ENCODE measurements at regions not wholly inside any gene's neighbourhood (a gene's known extent, or its start where the extent isn't known, plus 50 kb on each side); places are given as distances from the start of the nearest gene placed in this dataset.

DNA sequence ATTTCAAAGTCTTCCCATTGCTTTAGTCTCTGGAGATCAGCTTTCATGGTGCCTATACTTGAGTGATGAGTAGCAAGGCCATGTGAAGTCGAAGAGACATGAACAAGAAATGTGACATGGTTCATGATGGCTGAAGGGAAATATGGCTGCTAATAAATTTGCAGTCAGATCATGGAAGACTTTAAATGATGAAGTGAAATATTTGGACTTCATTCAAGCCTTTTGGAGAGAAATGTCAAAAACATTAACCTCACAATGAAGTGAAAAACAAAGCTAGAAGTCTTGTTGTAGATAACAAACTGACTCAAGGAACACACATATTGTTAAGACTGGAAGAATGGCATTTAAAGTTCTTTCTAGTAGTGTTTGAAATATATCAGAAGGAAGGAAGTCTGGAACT lies 120.3 kb upstream of the CCDC54 start:
- Histone ChIP-seq H3K9me2 (replicated peaks; ENCODE audit: insufficient read depth) (no peaks in the 10 kb centered on the region), H3K27me3 (no peaks in the 10 kb centered on the region), H3K9me3 (ENCODE audit: low read depth) (no peaks in the 10 kb centered on the region), H3K36me3 (replicated peaks; ENCODE audit: insufficient read depth, low read depth) (no peaks in the 10 kb centered on the region), H3K4me1 (ENCODE audit: insufficient read depth) (no peaks in the 10 kb centered on the region), H3K27ac (no peak overlapping the region), H3K79me2 (no peaks in the 10 kb centered on the region), H4K20me1 (ENCODE audit: insufficient read depth, poor library complexity, severe bottlenecking) (no peaks in the 10 kb centered on the region), H3K4me2 (no peak overlapping the region), H3K4me3 (no peak overlapping the region), H2AFZ (no peak overlapping the region)
- WGBS (ENCODE audit: low lambda C conversion rate, missing lambda C conversion rate) = 0% methylated on average over 1 of the region's 1 CpG
- no peak for DNase-seq (ENCODE audit: low spot score)
- TF ChIP-seq EZH2 (IDR thresholded peaks at IDR 0.05; ENCODE audit: borderline replicate concordance) (no peak), EZH2phosphoT487 (IDR thresholded peaks at IDR 0.05; ENCODE audit: low read depth, severe bottlenecking, unreplicated experiment) (no peak)
- TF ChIP-seq, protein P1, sequence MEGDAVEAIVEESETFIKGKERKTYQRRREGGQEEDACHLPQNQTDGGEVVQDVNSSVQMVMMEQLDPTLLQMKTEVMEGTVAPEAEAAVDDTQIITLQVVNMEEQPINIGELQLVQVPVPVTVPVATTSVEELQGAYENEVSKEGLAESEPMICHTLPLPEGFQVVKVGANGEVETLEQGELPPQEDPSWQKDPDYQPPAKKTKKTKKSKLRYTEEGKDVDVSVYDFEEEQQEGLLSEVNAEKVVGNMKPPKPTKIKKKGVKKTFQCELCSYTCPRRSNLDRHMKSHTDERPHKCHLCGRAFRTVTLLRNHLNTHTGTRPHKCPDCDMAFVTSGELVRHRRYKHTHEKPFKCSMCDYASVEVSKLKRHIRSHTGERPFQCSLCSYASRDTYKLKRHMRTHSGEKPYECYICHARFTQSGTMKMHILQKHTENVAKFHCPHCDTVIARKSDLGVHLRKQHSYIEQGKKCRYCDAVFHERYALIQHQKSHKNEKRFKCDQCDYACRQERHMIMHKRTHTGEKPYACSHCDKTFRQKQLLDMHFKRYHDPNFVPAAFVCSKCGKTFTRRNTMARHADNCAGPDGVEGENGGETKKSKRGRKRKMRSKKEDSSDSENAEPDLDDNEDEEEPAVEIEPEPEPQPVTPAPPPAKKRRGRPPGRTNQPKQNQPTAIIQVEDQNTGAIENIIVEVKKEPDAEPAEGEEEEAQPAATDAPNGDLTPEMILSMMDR (IDR thresholded peaks at IDR 0.05; ENCODE audit: poor library complexity) = no peak

DNA sequence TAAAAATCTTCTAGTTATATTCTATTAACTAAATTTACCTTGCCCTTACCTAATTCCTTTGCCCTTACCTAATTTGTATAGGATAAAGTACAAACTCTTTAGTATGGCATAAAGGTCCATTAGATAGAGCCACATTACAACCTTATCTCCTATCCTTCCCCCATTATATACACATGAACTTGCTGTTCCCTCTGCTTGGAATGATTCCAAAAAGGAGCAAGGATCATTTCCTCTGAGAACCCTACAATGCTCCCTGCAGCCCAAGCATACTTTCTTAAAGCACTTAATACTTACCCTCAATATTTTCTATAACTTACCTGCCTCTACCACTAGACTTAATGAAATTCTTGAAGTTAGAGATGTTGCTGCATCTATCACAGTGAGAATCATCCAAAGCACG lies 118.9 kb upstream of the CCDC54 start:
- Histone ChIP-seq H3K4me3 (no peak overlapping the region), H3K4me1 (ENCODE audit: insufficient read depth) (no peaks in the 10 kb centered on the region), H3K9me2 (replicated peaks; ENCODE audit: insufficient read depth) (no peaks in the 10 kb centered on the region), H3K27me3 (no peaks in the 10 kb centered on the region), H2AFZ (no peak overlapping the region), H3K27ac (no peak overlapping the region), H3K9me3 (ENCODE audit: low read depth) (no peaks in the 10 kb centered on the region), H3K79me2 (no peaks in the 10 kb centered on the region), H3K36me3 (replicated peaks; ENCODE audit: insufficient read depth, low read depth) (no peaks in the 10 kb centered on the region), H3K4me2 (no peak overlapping the region), H4K20me1 (ENCODE audit: insufficient read depth, poor library complexity, severe bottlenecking) (no peaks in the 10 kb centered on the region)
- 86% methylated on average over 1 of the region's 1 CpG for WGBS (ENCODE audit: low lambda C conversion rate, missing lambda C conversion rate)
- no peak for TF ChIP-seq EZH2phosphoT487 (IDR thresholded peaks at IDR 0.05; ENCODE audit: low read depth, severe bottlenecking, unreplicated experiment)
- TF ChIP-seq, protein P1 (IDR thresholded peaks at IDR 0.05; ENCODE audit: poor library complexity) = no peak
- TF ChIP-seq EZH2 (IDR thresholded peaks at IDR 0.05; ENCODE audit: borderline replicate concordance) = no peak
- DNase-seq (ENCODE audit: low spot score) = no peak

DNA sequence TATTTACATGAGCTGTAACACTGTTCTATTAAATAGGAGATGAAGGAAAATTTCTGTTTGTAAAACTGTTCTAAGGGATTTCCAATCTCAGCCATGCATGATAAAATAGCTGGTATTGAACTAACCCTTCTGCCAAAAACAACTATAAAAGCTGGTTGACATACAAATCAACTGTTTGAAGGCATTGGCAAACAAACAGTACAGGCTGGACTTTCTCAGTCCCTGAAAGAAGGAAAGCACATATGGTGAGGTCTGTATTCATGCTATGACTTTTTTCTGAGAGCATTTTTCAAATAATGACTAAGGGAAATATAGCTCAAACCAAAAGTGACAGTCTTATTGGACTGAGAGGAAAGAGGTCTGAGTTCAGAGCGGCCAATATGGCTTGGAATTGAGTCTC lies 117.0 kb upstream of the CCDC54 start:
- no peaks in the 10 kb centered on the region for H4K20me1 ChIP-seq (ENCODE audit: insufficient read depth, poor library complexity, severe bottlenecking)

More for the DNA sequence above, 117.0 kb upstream of the CCDC54 start:
- Histone ChIP-seq H3K9me2 (replicated peaks; ENCODE audit: insufficient read depth) (no peaks in the 10 kb centered on the region), H3K79me2 (no peaks in the 10 kb centered on the region), H3K36me3 (replicated peaks; ENCODE audit: insufficient read depth, low read depth) (no peaks in the 10 kb centered on the region), H3K4me1 (ENCODE audit: insufficient read depth) (peaks cover 11% of the 10 kb centered on the region), H2AFZ (no peak overlapping the region), H3K27me3 (no peaks in the 10 kb centered on the region), H3K9me3 (ENCODE audit: low read depth) (no peaks in the 10 kb centered on the region), H3K4me3 (no peak overlapping the region), H3K27ac (no peak overlapping the region), H3K4me2 (no peak overlapping the region)
- 88% methylated on average over 1 of the region's 1 CpG for WGBS (ENCODE audit: low lambda C conversion rate, missing lambda C conversion rate)
- no peak for DNase-seq (ENCODE audit: low spot score)
- TF ChIP-seq EZH2 (IDR thresholded peaks at IDR 0.05; ENCODE audit: borderline replicate concordance) (no peak), EZH2phosphoT487 (IDR thresholded peaks at IDR 0.05; ENCODE audit: low read depth, severe bottlenecking, unreplicated experiment) (no peak)
- TF ChIP-seq, protein P1 (IDR thresholded peaks at IDR 0.05; ENCODE audit: poor library complexity) = no peak
